ENCODE measurements at regions not wholly inside any gene's neighbourhood (a gene's known extent, or its start where the extent isn't known, plus 50 kb on each side); places are given as distances from the start of the nearest gene placed in this dataset.
"Not testable (repeated sequence)": the region's sequence is repeated elsewhere in the genome, so short reads cannot be mapped to it uniquely, and the experiment has no call there.

DNA sequence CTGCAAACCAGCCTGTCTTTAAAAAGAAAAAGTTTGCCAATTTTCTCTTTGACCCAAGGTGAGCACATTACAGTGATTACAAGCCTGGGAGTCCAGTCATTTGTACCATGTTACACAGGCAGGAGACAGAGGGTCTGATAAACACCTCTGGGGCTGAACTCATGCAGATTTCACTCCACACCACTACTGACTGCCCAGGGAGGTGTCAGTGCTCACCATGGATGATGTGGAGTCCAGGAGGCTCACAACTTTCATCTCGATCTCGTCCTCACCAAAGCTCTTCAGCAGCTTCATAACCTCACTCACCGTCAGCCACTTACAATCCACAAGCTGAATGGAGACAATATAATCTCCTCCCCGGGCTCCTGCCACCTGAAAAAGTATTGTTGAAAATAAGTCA, 302.4 kb downstream of the GOLGA6L6 start:
- H3K79me2 ChIP-seq (ENCODE audit: insufficient read depth, low read depth, low read length); H3K9me2 ChIP-seq (ENCODE audit: insufficient read depth, low read length); POLR2A ChIA-PET; H3K9me3 ChIP-seq (ENCODE audit: low read length); CTCF ChIA-PET (ENCODE audit: unreplicated experiment); H3K4me2 ChIP-seq (ENCODE audit: low read length); H3K4me1 ChIP-seq (ENCODE audit: insufficient read depth, low read length, poor library complexity, severe bottlenecking); H3K4me3 ChIP-seq (ENCODE audit: low read depth, low read length, poor library complexity, severe bottlenecking); H3K27ac ChIP-seq (ENCODE audit: low read depth, low read length, poor library complexity, severe bottlenecking); BruUV-seq (replicated peaks); intact Hi-C loops (cut with micrococcal nuclease; ENCODE audit: unreplicated experiment); H3K36me3 ChIP-seq (ENCODE audit: insufficient read depth, low read length); DNase-seq (ENCODE audit: low spot score); H4K20me1 ChIP-seq (ENCODE audit: insufficient read depth, low read length); H2AFZ ChIP-seq (ENCODE audit: low read length): not testable (repeated sequence)

- BruUV-seq (replicated peaks); H3K4me1 ChIP-seq (ENCODE audit: insufficient read depth, low read length, poor library complexity, severe bottlenecking); DNase-seq (ENCODE audit: low spot score); POLR2A ChIA-PET; H3K9me2 ChIP-seq (ENCODE audit: insufficient read depth, low read length); intact Hi-C loops (cut with micrococcal nuclease; ENCODE audit: unreplicated experiment); CTCF ChIA-PET (ENCODE audit: unreplicated experiment); H3K27ac ChIP-seq (ENCODE audit: low read depth, low read length, poor library complexity, severe bottlenecking); H3K9me3 ChIP-seq (ENCODE audit: low read length); H2AFZ ChIP-seq (ENCODE audit: low read length); H3K79me2 ChIP-seq (ENCODE audit: insufficient read depth, low read depth, low read length); H4K20me1 ChIP-seq (ENCODE audit: insufficient read depth, low read length); H3K36me3 ChIP-seq (ENCODE audit: insufficient read depth, low read length); H3K4me3 ChIP-seq (ENCODE audit: low read depth, low read length, poor library complexity, severe bottlenecking); H3K4me2 ChIP-seq (ENCODE audit: low read length): not testable (repeated sequence)
Measured at GRCh38 chr15:20237256-20238020, 304.2 kb downstream of the GOLGA6L6 start.

DNA sequence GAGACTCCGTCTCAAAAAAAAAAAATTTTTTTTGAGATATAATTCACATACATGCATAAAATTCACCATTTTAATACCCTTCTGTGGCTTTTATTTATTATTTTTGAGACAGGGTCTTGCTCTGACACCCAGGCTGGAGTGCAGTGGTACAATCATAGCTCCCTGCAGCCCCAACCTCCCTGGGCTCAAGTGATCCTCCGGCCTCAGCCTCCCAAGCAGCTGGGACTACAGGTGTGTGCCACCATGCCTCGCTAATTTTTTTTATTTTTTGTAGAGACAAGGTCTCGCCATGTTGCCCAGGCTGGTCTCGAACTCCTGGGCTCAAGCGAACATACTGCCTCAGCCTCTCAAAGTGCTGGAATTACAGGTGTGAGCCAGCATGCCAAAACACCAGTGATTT, 305.9 kb downstream of the GOLGA6L6 start:
- H3K79me2 ChIP-seq (ENCODE audit: insufficient read depth, low read depth, low read length); H2AFZ ChIP-seq (ENCODE audit: low read length); H4K20me1 ChIP-seq (ENCODE audit: insufficient read depth, low read length); intact Hi-C loops (cut with micrococcal nuclease; ENCODE audit: unreplicated experiment); H3K9me3 ChIP-seq (ENCODE audit: low read length); BruUV-seq (replicated peaks); POLR2A ChIA-PET; H3K9me2 ChIP-seq (ENCODE audit: insufficient read depth, low read length); H3K4me1 ChIP-seq (ENCODE audit: insufficient read depth, low read length, poor library complexity, severe bottlenecking); H3K36me3 ChIP-seq (ENCODE audit: insufficient read depth, low read length); H3K4me3 ChIP-seq (ENCODE audit: low read depth, low read length, poor library complexity, severe bottlenecking); CTCF ChIA-PET (ENCODE audit: unreplicated experiment); DNase-seq (ENCODE audit: low spot score); H3K27ac ChIP-seq (ENCODE audit: low read depth, low read length, poor library complexity, severe bottlenecking); H3K4me2 ChIP-seq (ENCODE audit: low read length): not testable (repeated sequence)

- not testable (repeated sequence) for BruUV-seq (replicated peaks)
Measured at GRCh38 chr15:20234006-20234540, 307.5 kb downstream of the GOLGA6L6 start.

DNA sequence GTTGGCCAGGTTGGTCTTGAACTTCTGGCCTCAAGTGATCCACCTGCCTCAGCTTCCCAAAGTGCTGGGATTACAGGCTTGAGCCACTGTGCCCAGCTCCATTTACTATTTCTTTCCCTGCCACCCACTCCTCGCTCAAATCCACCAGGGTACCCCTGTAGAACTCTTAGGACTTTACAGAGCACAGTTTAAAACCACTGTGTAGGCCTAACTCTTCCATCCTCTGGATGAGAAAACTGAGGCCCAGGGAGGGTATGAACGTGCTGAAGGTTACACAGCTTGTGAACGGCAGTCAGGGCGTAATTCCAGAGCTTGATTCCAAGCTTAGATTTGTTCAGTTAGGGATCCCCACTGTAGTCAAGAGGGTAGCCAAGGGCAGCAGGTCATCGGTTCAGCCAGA, 309.1 kb downstream of the GOLGA6L6 start:
- POLR2A ChIA-PET; H3K27ac ChIP-seq (ENCODE audit: low read depth, low read length, poor library complexity, severe bottlenecking); H3K9me2 ChIP-seq (ENCODE audit: insufficient read depth, low read length); H3K9me3 ChIP-seq (ENCODE audit: low read length); BruUV-seq (replicated peaks); H2AFZ ChIP-seq (ENCODE audit: low read length); intact Hi-C loops (cut with micrococcal nuclease; ENCODE audit: unreplicated experiment); CTCF ChIA-PET (ENCODE audit: unreplicated experiment); H3K4me1 ChIP-seq (ENCODE audit: insufficient read depth, low read length, poor library complexity, severe bottlenecking); DNase-seq (ENCODE audit: low spot score); H3K36me3 ChIP-seq (ENCODE audit: insufficient read depth, low read length); H4K20me1 ChIP-seq (ENCODE audit: insufficient read depth, low read length); H3K79me2 ChIP-seq (ENCODE audit: insufficient read depth, low read depth, low read length); H3K4me2 ChIP-seq (ENCODE audit: low read length); H3K4me3 ChIP-seq (ENCODE audit: low read depth, low read length, poor library complexity, severe bottlenecking): not testable (repeated sequence)

More at GRCh38 chr15:20234006-20234540, 307.5 kb downstream of the GOLGA6L6 start:
- H3K27ac ChIP-seq (ENCODE audit: low read depth, low read length, poor library complexity, severe bottlenecking); H4K20me1 ChIP-seq (ENCODE audit: insufficient read depth, low read length); intact Hi-C loops (cut with micrococcal nuclease; ENCODE audit: unreplicated experiment); H3K4me2 ChIP-seq (ENCODE audit: low read length); H3K79me2 ChIP-seq (ENCODE audit: insufficient read depth, low read depth, low read length); H2AFZ ChIP-seq (ENCODE audit: low read length); H3K36me3 ChIP-seq (ENCODE audit: insufficient read depth, low read length); CTCF ChIA-PET (ENCODE audit: unreplicated experiment); H3K4me1 ChIP-seq (ENCODE audit: insufficient read depth, low read length, poor library complexity, severe bottlenecking); POLR2A ChIA-PET; H3K9me2 ChIP-seq (ENCODE audit: insufficient read depth, low read length); H3K9me3 ChIP-seq (ENCODE audit: low read length); DNase-seq (ENCODE audit: low spot score); H3K4me3 ChIP-seq (ENCODE audit: low read depth, low read length, poor library complexity, severe bottlenecking): not testable (repeated sequence)

- DNase-seq (ENCODE audit: low spot score); H4K20me1 ChIP-seq (ENCODE audit: insufficient read depth, low read length); H3K4me2 ChIP-seq (ENCODE audit: low read length); BruUV-seq (replicated peaks); H3K9me3 ChIP-seq (ENCODE audit: low read length); H3K79me2 ChIP-seq (ENCODE audit: insufficient read depth, low read depth, low read length); H3K9me2 ChIP-seq (ENCODE audit: insufficient read depth, low read length); CTCF ChIA-PET (ENCODE audit: unreplicated experiment); intact Hi-C loops (cut with micrococcal nuclease; ENCODE audit: unreplicated experiment); POLR2A ChIA-PET; H3K36me3 ChIP-seq (ENCODE audit: insufficient read depth, low read length); H3K4me3 ChIP-seq (ENCODE audit: low read depth, low read length, poor library complexity, severe bottlenecking); H3K27ac ChIP-seq (ENCODE audit: low read depth, low read length, poor library complexity, severe bottlenecking); H2AFZ ChIP-seq (ENCODE audit: low read length); H3K4me1 ChIP-seq (ENCODE audit: insufficient read depth, low read length, poor library complexity, severe bottlenecking): not testable (repeated sequence)
Measured at GRCh38 chr15:20230656-20231055, 310.9 kb downstream of the GOLGA6L6 start.
